ENCODE measurements at regions not wholly inside any gene's neighbourhood (a gene's known extent, or its start where the extent isn't known, plus 50 kb on each side); places are given as distances from the start of the nearest gene placed in this dataset.

DNA sequence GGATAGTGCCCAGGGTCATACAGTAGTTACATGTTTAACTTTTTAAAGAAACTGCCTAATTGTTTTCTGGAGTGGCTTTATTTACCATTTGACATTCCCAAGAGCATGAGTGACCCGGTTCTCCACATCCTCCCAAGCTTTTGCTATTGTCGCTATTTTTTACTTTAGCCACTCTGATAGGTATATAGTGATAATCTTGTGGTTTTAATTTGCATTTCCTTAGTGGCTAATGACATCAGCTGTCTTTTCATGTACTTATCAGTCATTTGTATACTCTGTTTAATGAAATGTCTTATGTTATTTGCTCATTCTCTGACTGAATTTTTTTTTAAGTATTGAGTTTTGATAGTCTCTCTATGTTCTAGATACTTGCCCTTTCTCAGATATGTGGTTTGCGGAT is 109.7 kb upstream of the HS6ST1 start:
- no peak overlapping the region for H3K4me3 ChIP-seq
- no peak overlapping the region for H3K27ac ChIP-seq
- intact Hi-C loops (cut with DNase I) = no loop called here
- no peak for DNase-seq (ENCODE audit: low spot score)
- TF ChIP-seq, protein P1, sequence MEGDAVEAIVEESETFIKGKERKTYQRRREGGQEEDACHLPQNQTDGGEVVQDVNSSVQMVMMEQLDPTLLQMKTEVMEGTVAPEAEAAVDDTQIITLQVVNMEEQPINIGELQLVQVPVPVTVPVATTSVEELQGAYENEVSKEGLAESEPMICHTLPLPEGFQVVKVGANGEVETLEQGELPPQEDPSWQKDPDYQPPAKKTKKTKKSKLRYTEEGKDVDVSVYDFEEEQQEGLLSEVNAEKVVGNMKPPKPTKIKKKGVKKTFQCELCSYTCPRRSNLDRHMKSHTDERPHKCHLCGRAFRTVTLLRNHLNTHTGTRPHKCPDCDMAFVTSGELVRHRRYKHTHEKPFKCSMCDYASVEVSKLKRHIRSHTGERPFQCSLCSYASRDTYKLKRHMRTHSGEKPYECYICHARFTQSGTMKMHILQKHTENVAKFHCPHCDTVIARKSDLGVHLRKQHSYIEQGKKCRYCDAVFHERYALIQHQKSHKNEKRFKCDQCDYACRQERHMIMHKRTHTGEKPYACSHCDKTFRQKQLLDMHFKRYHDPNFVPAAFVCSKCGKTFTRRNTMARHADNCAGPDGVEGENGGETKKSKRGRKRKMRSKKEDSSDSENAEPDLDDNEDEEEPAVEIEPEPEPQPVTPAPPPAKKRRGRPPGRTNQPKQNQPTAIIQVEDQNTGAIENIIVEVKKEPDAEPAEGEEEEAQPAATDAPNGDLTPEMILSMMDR (IDR thresholded peaks at IDR 0.05) = no peak
- TF ChIP-seq POLR2A (IDR thresholded peaks at IDR 0.05) = no peak
- TF ChIP-seq POLR2AphosphoS5 (IDR thresholded peaks at IDR 0.05) = no peak
- H3K9me3 ChIP-seq = no peaks in the 10 kb centered on the region
- H3K27me3 ChIP-seq (replicated peaks; ENCODE audit: insufficient read depth) = no peaks in the 10 kb centered on the region
- no peaks in the 10 kb centered on the region for H3K4me1 ChIP-seq (replicated peaks)
- no peaks in the 10 kb centered on the region for H3K36me3 ChIP-seq
- 84% methylated on average over 3 of the region's 3 CpGs for WGBS

DNA sequence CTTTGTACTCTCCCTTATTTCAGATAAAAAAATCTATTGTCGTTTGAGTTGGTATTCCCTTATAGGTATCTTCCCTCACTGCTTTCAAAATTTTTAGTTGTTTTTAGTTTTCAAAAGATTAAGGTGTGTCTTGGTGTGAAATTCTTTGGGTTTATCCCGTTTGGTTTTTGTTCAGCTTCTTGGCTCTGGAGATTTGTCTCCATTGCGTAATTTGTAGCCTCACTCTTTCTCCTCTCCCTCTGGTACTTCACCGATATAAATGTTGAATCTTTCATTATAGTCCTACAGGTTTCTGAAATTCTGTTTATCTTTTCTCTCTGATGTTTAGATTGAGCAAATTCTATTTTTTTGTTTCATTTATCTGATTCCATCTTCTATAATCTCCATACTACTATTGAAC is 113.8 kb upstream of the HS6ST1 start:
- DNase-seq (ENCODE audit: low spot score) = no peak

DNA sequence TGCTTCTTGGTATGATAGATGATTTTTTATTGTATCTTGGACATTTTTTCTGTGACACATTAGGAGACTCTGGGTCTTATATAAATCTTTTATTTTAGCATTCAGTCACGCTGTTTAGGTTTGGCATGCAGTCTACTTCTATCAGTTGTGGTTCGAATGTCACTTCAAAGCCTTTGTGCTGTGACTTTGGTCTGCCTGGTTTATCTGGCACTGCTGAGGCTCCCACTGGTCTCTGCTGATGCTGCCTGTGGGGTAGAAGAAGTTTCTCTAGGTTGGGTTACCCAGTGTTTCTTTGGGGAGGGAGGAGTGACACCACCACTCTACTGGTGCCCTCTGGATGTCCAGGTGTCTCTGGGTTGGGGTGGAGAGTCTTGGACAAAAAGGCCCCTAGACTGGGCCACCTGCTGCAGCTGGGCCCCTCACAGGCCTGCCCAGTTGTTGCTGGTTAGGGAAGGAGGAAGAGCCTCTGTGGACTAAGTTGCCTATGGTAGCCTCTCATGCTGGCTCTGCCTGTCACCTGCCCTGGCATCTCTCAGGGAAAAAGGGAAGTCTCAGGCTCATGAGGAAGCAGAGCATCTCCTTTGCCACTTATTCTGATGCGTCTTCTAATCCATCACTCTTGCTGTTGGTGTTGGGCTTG is 115.4 kb upstream of the HS6ST1 start:
- intact Hi-C loops (cut with DNase I) = no loop called here

More for the DNA sequence above, 113.8 kb upstream of the HS6ST1 start:
- WGBS = 76% methylated on average over 4 of the region's 4 CpGs
- Histone ChIP-seq H3K27ac (no peak overlapping the region), H3K9me3 (no peaks in the 10 kb centered on the region), H3K4me3 (no peak overlapping the region), H3K36me3 (no peaks in the 10 kb centered on the region), H3K4me1 (replicated peaks) (no peaks in the 10 kb centered on the region), H3K27me3 (replicated peaks; ENCODE audit: insufficient read depth) (no peaks in the 10 kb centered on the region)
- TF ChIP-seq POLR2AphosphoS5 (IDR thresholded peaks at IDR 0.05) (no peak), POLR2A (IDR thresholded peaks at IDR 0.05) (no peak)
- TF ChIP-seq, protein P1 (IDR thresholded peaks at IDR 0.05) = no peak
- intact Hi-C loops (cut with DNase I) = no loop called here

DNA sequence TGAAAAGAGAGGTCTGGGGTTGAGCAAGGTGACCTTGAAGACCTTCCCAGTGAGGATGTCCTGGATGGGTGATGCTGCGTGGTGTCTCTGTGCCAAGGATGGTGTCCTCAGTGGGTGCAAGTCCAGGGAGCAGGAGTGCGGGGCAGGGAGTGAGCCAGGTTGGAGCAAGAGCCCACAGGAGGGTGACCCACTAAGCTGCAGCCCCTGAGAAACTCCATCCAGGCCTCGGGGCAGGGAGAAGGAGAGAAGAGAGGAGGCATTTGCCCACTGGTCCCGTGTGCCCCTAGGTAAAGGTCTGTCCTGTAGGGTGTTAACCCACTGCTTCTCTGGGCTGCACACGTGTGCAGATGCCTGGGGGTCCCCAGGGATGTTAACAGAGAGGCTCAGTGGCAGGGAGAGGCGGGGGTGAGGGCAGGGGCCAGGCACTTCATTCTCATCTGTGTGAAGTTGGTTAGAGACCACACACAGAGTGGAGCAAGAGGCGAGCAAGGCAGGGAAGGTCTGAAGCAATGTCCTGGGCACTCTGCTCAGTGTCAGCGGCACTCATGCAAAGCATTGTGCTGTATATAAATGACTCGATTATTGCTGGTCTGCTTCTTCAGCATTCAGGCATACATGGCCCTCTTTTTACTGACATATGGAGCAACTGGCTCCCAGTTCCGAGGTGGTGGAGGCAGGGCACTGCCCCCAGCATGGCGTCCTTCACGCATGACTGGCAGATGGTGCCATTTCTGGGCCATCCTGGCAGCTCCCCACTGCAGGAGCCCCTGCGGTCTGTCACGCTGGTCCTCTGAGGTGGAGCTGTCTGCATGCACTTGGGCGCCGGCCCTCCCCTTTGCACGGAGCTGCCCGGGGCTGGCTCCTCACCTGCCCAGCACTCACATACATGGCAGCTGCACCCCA is 117.2 kb upstream of the HS6ST1 start:
- Histone ChIP-seq H3K4me3 (no peak overlapping the region), H3K36me3 (no peaks in the 10 kb centered on the region), H3K4me1 (replicated peaks) (no peaks in the 10 kb centered on the region), H3K27me3 (replicated peaks; ENCODE audit: insufficient read depth) (no peaks in the 10 kb centered on the region), H3K27ac (no peak overlapping the region), H3K9me3 (no peaks in the 10 kb centered on the region)
- TF ChIP-seq POLR2A (IDR thresholded peaks at IDR 0.05) = no peak
- TF ChIP-seq, protein P1 (IDR thresholded peaks at IDR 0.05) = no peak
- no peak for TF ChIP-seq POLR2AphosphoS5 (IDR thresholded peaks at IDR 0.05)
- intact Hi-C loops (cut with DNase I) = no loop called here
- no peak for DNase-seq (ENCODE audit: low spot score)
- 86% methylated on average over 14 of the region's 18 CpGs for WGBS

More for the DNA sequence above, 115.4 kb upstream of the HS6ST1 start:
- DNase-seq (ENCODE audit: low spot score) = no peak
- Histone ChIP-seq H3K4me3 (no peak overlapping the region), H3K9me3 (no peaks in the 10 kb centered on the region), H3K36me3 (no peaks in the 10 kb centered on the region), H3K27ac (no peak overlapping the region), H3K27me3 (replicated peaks; ENCODE audit: insufficient read depth) (no peaks in the 10 kb centered on the region), H3K4me1 (replicated peaks) (no peaks in the 10 kb centered on the region)
- TF ChIP-seq POLR2AphosphoS5 (IDR thresholded peaks at IDR 0.05) = no peak
- no peak for TF ChIP-seq POLR2A (IDR thresholded peaks at IDR 0.05)
- TF ChIP-seq, protein P1 (IDR thresholded peaks at IDR 0.05) = no peak
- 92% methylated on average over 3 of the region's 3 CpGs for WGBS

Measured in prostate gland (tissue), 2 donors.